ENCODE measurements at regions not wholly inside any gene's neighbourhood (a gene's known extent, or its start where the extent isn't known, plus 50 kb on each side); places are given as distances from the start of the nearest gene placed in this dataset.

- no peaks in the 10 kb centered on the region for H3K9me3 Mint-ChIP-seq
- H3K36me3 Mint-ChIP-seq = no peaks in the 10 kb centered on the region
These were observed 271.9 kb downstream of the GPD2 start for GRCh38 chr2:156708051-156708450.

GRCh38 chr2:156709091-156709490 is 272.9 kb downstream of the GPD2 start:
- Mint-ChIP-seq H3K9me3 (no peaks in the 10 kb centered on the region), H3K27me3 (peaks cover 3% of the 10 kb centered on the region), H3K27ac (no peak overlapping the region), H3K4me1 (no peaks in the 10 kb centered on the region), H3K36me3 (no peaks in the 10 kb centered on the region), H3K4me3 (no peak overlapping the region)
- ATAC-seq (ENCODE audit: low read depth) = no peak
- DNase-seq (ENCODE audit: low spot score in 2 of 2) = no peak

More at GRCh38 chr2:156708051-156708450, 271.9 kb downstream of the GPD2 start:
- ATAC-seq (ENCODE audit: low read depth) (no peak), DNase-seq (ENCODE audit: low spot score in 2 of 2) (no peak)
- Mint-ChIP-seq H3K27me3 (peaks cover 2% of the 10 kb centered on the region), H3K4me1 (no peaks in the 10 kb centered on the region), H3K4me3 (no peak overlapping the region), H3K27ac (no peak overlapping the region)

- DNase-seq (ENCODE audit: low spot score in 2 of 2) (no peak), ATAC-seq (ENCODE audit: low read depth) (no peak)
- H3K36me3 Mint-ChIP-seq = no peaks in the 10 kb centered on the region
- H3K27me3 Mint-ChIP-seq = peaks cover 5% of the 10 kb centered on the region
- no peak overlapping the region for H3K4me3 Mint-ChIP-seq
- no peaks in the 10 kb centered on the region for H3K9me3 Mint-ChIP-seq
- no peaks in the 10 kb centered on the region for H3K4me1 Mint-ChIP-seq
- no peak overlapping the region for H3K27ac Mint-ChIP-seq
These were observed 282.9 kb downstream of the GPD2 start for GRCh38 chr2:156719036-156719435.

- H3K9me3 Mint-ChIP-seq = no peaks in the 10 kb centered on the region
- H3K27me3 Mint-ChIP-seq = peaks cover 8% of the 10 kb centered on the region
- no peak overlapping the region for H3K27ac Mint-ChIP-seq
- no peaks in the 10 kb centered on the region for H3K4me1 Mint-ChIP-seq
- ATAC-seq (ENCODE audit: low read depth) = no peak
- H3K36me3 Mint-ChIP-seq = no peaks in the 10 kb centered on the region
- no peak for DNase-seq (ENCODE audit: low spot score in 2 of 2)
- no peak overlapping the region for H3K4me3 Mint-ChIP-seq
These were observed 291.7 kb downstream of the GPD2 start for GRCh38 chr2:156727867-156728266.

GRCh38 chr2:156728328-156728727 is 292.1 kb downstream of the GPD2 start:
- no peak overlapping the region for H3K27ac Mint-ChIP-seq
- DNase-seq (ENCODE audit: low spot score in 2 of 2) (no peak), ATAC-seq (ENCODE audit: low read depth) (no peak)
- H3K9me3 Mint-ChIP-seq = no peaks in the 10 kb centered on the region
- no peaks in the 10 kb centered on the region for H3K4me1 Mint-ChIP-seq
- H3K4me3 Mint-ChIP-seq = no peak overlapping the region
- H3K36me3 Mint-ChIP-seq = no peaks in the 10 kb centered on the region
- H3K27me3 Mint-ChIP-seq = peaks cover 8% of the 10 kb centered on the region

GRCh38 chr2:156731506-156731905 is 295.3 kb downstream of the GPD2 start:
- H3K9me3 Mint-ChIP-seq = no peaks in the 10 kb centered on the region
- no peak overlapping the region for H3K4me3 Mint-ChIP-seq
- no peak overlapping the region for H3K27ac Mint-ChIP-seq
- ATAC-seq (ENCODE audit: low read depth) = no peak
- H3K27me3 Mint-ChIP-seq = no peaks in the 10 kb centered on the region
- H3K4me1 Mint-ChIP-seq = no peaks in the 10 kb centered on the region
- DNase-seq (ENCODE audit: low spot score in 2 of 2) = no peak
- no peaks in the 10 kb centered on the region for H3K36me3 Mint-ChIP-seq

- Mint-ChIP-seq H3K27me3 (peaks cover 2% of the 10 kb centered on the region), H3K27ac (no peak overlapping the region), H3K4me1 (no peaks in the 10 kb centered on the region), H3K36me3 (no peaks in the 10 kb centered on the region), H3K9me3 (no peaks in the 10 kb centered on the region), H3K4me3 (no peak overlapping the region)
- DNase-seq (ENCODE audit: low spot score in 2 of 2) = no peak
- ATAC-seq (ENCODE audit: low read depth) = no peak
These were observed 300.8 kb downstream of the GPD2 start for GRCh38 chr2:156736950-156737349.

- DNase-seq (ENCODE audit: low spot score in 2 of 2) = no peak
- no peaks in the 10 kb centered on the region for H3K36me3 Mint-ChIP-seq
- no peak for ATAC-seq (ENCODE audit: low read depth)
- H3K4me3 Mint-ChIP-seq = no peak overlapping the region
- H3K27me3 Mint-ChIP-seq = peaks cover 2% of the 10 kb centered on the region
- H3K9me3 Mint-ChIP-seq = peaks cover 2% of the 10 kb centered on the region
- no peaks in the 10 kb centered on the region for H3K4me1 Mint-ChIP-seq
- no peak overlapping the region for H3K27ac Mint-ChIP-seq
These were observed 303.1 kb downstream of the GPD2 start for GRCh38 chr2:156739301-156739700.

- H3K27me3 Mint-ChIP-seq = no peaks in the 10 kb centered on the region
These were observed 309.4 kb downstream of the GPD2 start for GRCh38 chr2:156745619-156746018.

GRCh38 chr2:156748221-156748620 is 312.0 kb downstream of the GPD2 start:
- no peak overlapping the region for H3K4me3 Mint-ChIP-seq
- H3K4me1 Mint-ChIP-seq = no peaks in the 10 kb centered on the region
- H3K9me3 Mint-ChIP-seq = peaks cover 2% of the 10 kb centered on the region
- no peaks in the 10 kb centered on the region for H3K27me3 Mint-ChIP-seq
- no peak overlapping the region for H3K27ac Mint-ChIP-seq
- no peak for ATAC-seq (ENCODE audit: low read depth)
- no peaks in the 10 kb centered on the region for H3K36me3 Mint-ChIP-seq
- DNase-seq (ENCODE audit: low spot score in 2 of 2) = no peak

More at GRCh38 chr2:156745619-156746018, 309.4 kb downstream of the GPD2 start:
- Mint-ChIP-seq H3K36me3 (no peaks in the 10 kb centered on the region), H3K4me1 (no peaks in the 10 kb centered on the region), H3K9me3 (peaks cover 2% of the 10 kb centered on the region), H3K27ac (no peak overlapping the region), H3K4me3 (no peak overlapping the region)
- ATAC-seq (ENCODE audit: low read depth) (no peak), DNase-seq (ENCODE audit: low spot score in 2 of 2) (no peak)

- Mint-ChIP-seq H3K27ac (no peak overlapping the region), H3K36me3 (no peaks in the 10 kb centered on the region), H3K4me3 (no peak overlapping the region), H3K27me3 (no peaks in the 10 kb centered on the region), H3K4me1 (no peaks in the 10 kb centered on the region), H3K9me3 (no peaks in the 10 kb centered on the region)
- ATAC-seq (ENCODE audit: low read depth) (no peak), DNase-seq (ENCODE audit: low spot score in 2 of 2) (no peak)
These were observed 315.9 kb downstream of the GPD2 start for GRCh38 chr2:156752042-156752441.

- no peak for ATAC-seq (ENCODE audit: low read depth)
- H3K27me3 Mint-ChIP-seq = peaks cover 2% of the 10 kb centered on the region
- no peaks in the 10 kb centered on the region for H3K36me3 Mint-ChIP-seq
- H3K4me1 Mint-ChIP-seq = no peaks in the 10 kb centered on the region
- DNase-seq (ENCODE audit: low spot score in 2 of 2) = no peak
- no peaks in the 10 kb centered on the region for H3K9me3 Mint-ChIP-seq
- no peak overlapping the region for H3K4me3 Mint-ChIP-seq
- no peak overlapping the region for H3K27ac Mint-ChIP-seq
These were observed 317.6 kb downstream of the GPD2 start for GRCh38 chr2:156753766-156754165.

- Mint-ChIP-seq H3K27me3 (peaks cover 2% of the 10 kb centered on the region), H3K4me3 (no peak overlapping the region), H3K9me3 (no peaks in the 10 kb centered on the region), H3K4me1 (no peaks in the 10 kb centered on the region), H3K27ac (no peak overlapping the region), H3K36me3 (no peaks in the 10 kb centered on the region)
- no peak for ATAC-seq (ENCODE audit: low read depth)
- DNase-seq (ENCODE audit: low spot score in 2 of 2) = no peak
These were observed 320.3 kb downstream of the GPD2 start for GRCh38 chr2:156756516-156756915.

GRCh38 chr2:156763174-156763573 is 327.0 kb downstream of the GPD2 start:
- no peaks in the 10 kb centered on the region for H3K36me3 Mint-ChIP-seq
- H3K4me3 Mint-ChIP-seq = no peak overlapping the region
- H3K27me3 Mint-ChIP-seq = no peaks in the 10 kb centered on the region
- H3K27ac Mint-ChIP-seq = no peak overlapping the region
- no peaks in the 10 kb centered on the region for H3K4me1 Mint-ChIP-seq
- peaks cover 3% of the 10 kb centered on the region for H3K9me3 Mint-ChIP-seq
- ATAC-seq (ENCODE audit: low read depth) = no peak
- no peak for DNase-seq (ENCODE audit: low spot score in 2 of 2)

- ATAC-seq (ENCODE audit: low read depth) = no peak
- H3K4me1 Mint-ChIP-seq = no peaks in the 10 kb centered on the region
- H3K4me3 Mint-ChIP-seq = no peak overlapping the region
These were observed 328.9 kb downstream of the GPD2 start for GRCh38 chr2:156765043-156765442.

More at GRCh38 chr2:156765043-156765442, 328.9 kb downstream of the GPD2 start:
- Mint-ChIP-seq H3K36me3 (no peaks in the 10 kb centered on the region), H3K27ac (no peak overlapping the region), H3K9me3 (peaks cover 9% of the 10 kb centered on the region), H3K27me3 (no peaks in the 10 kb centered on the region)
- DNase-seq (ENCODE audit: low spot score in 2 of 2) = no peak

Data from memory B cell (primary cell).